K562 (cell line): ENCODE measurements at regions not wholly inside any gene's neighbourhood (a gene's known extent, or its start where the extent isn't known, plus 50 kb on each side); places are given as distances from the start of the nearest gene placed in this dataset.

ENCODE experiments used
- CHD7 ChIP-seq: fragments of 200-600 bp; sonication (generic); IDR thresholded peaks from one replicate; pipeline ENCODE4 v1.6.1; 2012; ENCODE audit warnings: mild to moderate bottlenecking, low read depth, low read length, inconsistent platforms
- IRF1 ChIP-seq: sonication (generic); formaldehyde crosslinking; IDR thresholded peaks from 2 replicates; pipeline ENCODE4 v1.8.0; 2022; ENCODE audit warnings: missing genetic modification reagents, mild to moderate bottlenecking, borderline replicate concordance
- RAD21 ChIP-seq, 2 experiments: fragments of 250-450 bp in 1 of 2; fragments of 450-650 bp in 1 of 2; sonication (Bioruptor Pico) in 1 of 2; formaldehyde crosslinking in 1 of 2; IDR thresholded peaks in 1 of 2; conservative IDR thresholded peaks in 1 of 2; 2 replicates each; pipeline versions ENCODE4 v1.4.0 to v1.8.0; 2020 to 2022; ENCODE audit warnings: mild to moderate bottlenecking in 2 of 2, moderate library complexity in 1 of 2
- RAD51 ChIP-seq: fragments of 450-650 bp; IDR thresholded peaks from 2 replicates; pipeline ENCODE4 v1.7.1; 2016; ENCODE audit warnings: low read depth, mild to moderate bottlenecking, borderline replicate concordance
- SRSF3 ChIP-seq: fragments of 200-400 bp; formaldehyde crosslinking; IDR thresholded peaks from 2 replicates; pipeline ENCODE4 v1.6.1; 2016; ENCODE audit warnings: mild to moderate bottlenecking, low read length, moderate library complexity; ENCODE audit not compliant: insufficient read depth
- ZNF699 ChIP-seq: fragments of 250-450 bp; sonication (Bioruptor Pico); IDR thresholded peaks from 2 replicates; pipeline ENCODE4 v1.8.0; 2021; ENCODE audit warnings: mild to moderate bottlenecking, moderate library complexity; ENCODE audit not compliant: insufficient replicate concordance

DNA sequence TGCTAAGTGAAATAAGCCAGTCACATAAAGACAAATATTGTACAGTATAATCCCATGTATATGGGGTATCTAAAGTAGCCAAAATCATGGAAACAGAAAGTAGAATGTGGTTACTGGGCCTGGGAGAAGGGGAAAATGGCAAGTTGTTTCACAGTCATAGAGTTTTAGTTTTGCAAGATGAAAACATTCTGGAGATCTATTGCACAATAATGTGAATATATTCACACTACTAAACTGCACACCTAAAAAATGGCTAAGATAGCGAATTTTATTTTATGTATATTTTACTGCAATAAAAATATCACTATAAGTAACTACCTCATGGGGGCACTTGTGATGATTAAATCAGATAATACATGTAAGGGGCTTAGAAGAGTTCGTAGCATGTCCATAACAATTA is 72.0 kb upstream of the ARHGAP32 start (continued):
- TF ChIP-seq CHD7 (no peak), SRSF3 (no peak), ZNF699 (CRISPR knock-in tag) (no peak), RAD21 (CRISPR knock-in tag; conservative IDR thresholded peaks at IDR 0.05 in 1 of 2, IDR thresholded peaks at IDR 0.05 in 1 of 2) (no peak), RAD51 (no peak), IRF1 (CRISPR knock-in tag) (no peak)
